ENCODE measurements at regions not wholly inside any gene's neighbourhood (a gene's known extent, or its start where the extent isn't known, plus 50 kb on each side); places are given as distances from the start of the nearest gene placed in this dataset.
"Not testable (repeated sequence)": the region's sequence is repeated elsewhere in the genome, so short reads cannot be mapped to it uniquely, and the experiment has no call there.

GRCh38 chr6:79378957-79379356 lies 144.5 kb upstream of the HMGN3 start:
- POLR2A ChIA-PET, result no interaction called here
- H3K9me3 Mint-ChIP-seq, result peaks cover 0 to 4% (median 0%) of the 10 kb centered on the region in 9 donors
- peaks cover 0 to 6% (median 0%) of the 10 kb centered on the region in 4 donors for H3K4me1 Mint-ChIP-seq
- no peak for ATAC-seq
- no peak overlapping the region for H3K4me3 Mint-ChIP-seq
- peaks cover 0 to 7% (median 2%) of the 10 kb centered on the region in 5 donors for H3K27me3 Mint-ChIP-seq
- no peak overlapping the region for H3K27ac Mint-ChIP-seq
- H3K36me3 Mint-ChIP-seq, result no peaks in the 10 kb centered on the region
- no peak for DNase-seq

GRCh38 chr6:79377888-79378348 lies 143.4 kb upstream of the HMGN3 start:
- no peaks in the 10 kb centered on the region for H3K36me3 Mint-ChIP-seq
- H3K4me3 Mint-ChIP-seq, result no peak overlapping the region
- ATAC-seq, result no peak
- H3K27ac Mint-ChIP-seq, result no peak overlapping the region
- peaks cover 0 to 6% (median 0%) of the 10 kb centered on the region in 4 donors for H3K4me1 Mint-ChIP-seq
- no peak for DNase-seq
- POLR2A ChIA-PET, result no interaction called here
- H3K9me3 Mint-ChIP-seq, result peaks cover 0 to 4% (median 0%) of the 10 kb centered on the region in 9 donors
- peaks cover 0 to 9% (median 6%) of the 10 kb centered on the region in 5 donors for H3K27me3 Mint-ChIP-seq

- POLR2A ChIA-PET, result no interaction called here
- H3K36me3 Mint-ChIP-seq, result no peaks in the 10 kb centered on the region
- ATAC-seq (no peak), DNase-seq (no peak)
- peaks cover 0 to 6% (median 0%) of the 10 kb centered on the region in 4 donors for H3K4me1 Mint-ChIP-seq
- peaks cover 0 to 4% (median 0%) of the 10 kb centered on the region in 9 donors for H3K9me3 Mint-ChIP-seq
- H3K27ac Mint-ChIP-seq, result no peak overlapping the region
- peaks cover 0 to 12% (median 6%) of the 10 kb centered on the region in 5 donors for H3K27me3 Mint-ChIP-seq
- no peak overlapping the region for H3K4me3 Mint-ChIP-seq
These were observed 142.6 kb upstream of the HMGN3 start for GRCh38 chr6:79377047-79377446.

- no peak overlapping the region for H3K27ac Mint-ChIP-seq
- H3K4me3 Mint-ChIP-seq, result no peak overlapping the region
- H3K36me3 Mint-ChIP-seq, result no peaks in the 10 kb centered on the region
- H3K9me3 Mint-ChIP-seq, result peaks cover 0 to 4% (median 0%) of the 10 kb centered on the region in 9 donors
- peaks cover 0 to 12% (median 6%) of the 10 kb centered on the region in 5 donors for H3K27me3 Mint-ChIP-seq
- H3K4me1 Mint-ChIP-seq, result peaks cover 0 to 6% (median 0%) of the 10 kb centered on the region in 4 donors
- POLR2A ChIA-PET, result no interaction called here
- DNase-seq (no peak), ATAC-seq (no peak)
These were observed 141.3 kb upstream of the HMGN3 start for GRCh38 chr6:79375635-79376337.

- no peak overlapping the region for H3K27ac Mint-ChIP-seq
- no peak overlapping the region for H3K4me3 Mint-ChIP-seq
- ATAC-seq (no peak), DNase-seq (no peak)
- peaks cover 0 to 11% (median 4%) of the 10 kb centered on the region in 9 donors for H3K9me3 Mint-ChIP-seq
- H3K27me3 Mint-ChIP-seq, result peaks cover 0 to 12% (median 6%) of the 10 kb centered on the region in 5 donors
- H3K36me3 Mint-ChIP-seq, result peaks cover 0 to 8% (median 3%) of the 10 kb centered on the region in 3 donors
- POLR2A ChIA-PET, result no interaction called here
- peaks cover 0 to 6% (median 0%) of the 10 kb centered on the region in 4 donors for H3K4me1 Mint-ChIP-seq
These were observed 139.8 kb upstream of the HMGN3 start for GRCh38 chr6:79374308-79374707.

- ATAC-seq, result no peak
- Mint-ChIP-seq H3K9me3 (peaks cover 0 to 13% (median 5%) of the 10 kb centered on the region in 9 donors), H3K27ac (no peak overlapping the region), H3K27me3 (peaks cover 0 to 12% (median 8%) of the 10 kb centered on the region in 5 donors), H3K36me3 (peaks cover 0 to 11% (median 3%) of the 10 kb centered on the region in 3 donors), H3K4me3 (no peak overlapping the region), H3K4me1 (peaks cover 0 to 6% (median 0%) of the 10 kb centered on the region in 4 donors)
- POLR2A ChIA-PET, result no interaction called here
- no peak for DNase-seq
These were observed 139.4 kb upstream of the HMGN3 start for GRCh38 chr6:79373880-79374279.

- POLR2A ChIA-PET, result no interaction called here
- no peak overlapping the region for H3K27ac Mint-ChIP-seq
- ATAC-seq (no peak), DNase-seq (no peak)
- H3K4me1 Mint-ChIP-seq, result peaks cover 0 to 6% (median 0%) of the 10 kb centered on the region in 4 donors
- no peak overlapping the region for H3K4me3 Mint-ChIP-seq
- peaks cover 0 to 17% (median 5%) of the 10 kb centered on the region in 9 donors for H3K9me3 Mint-ChIP-seq
- H3K27me3 Mint-ChIP-seq, result peaks cover 0 to 12% (median 9%) of the 10 kb centered on the region in 5 donors
- H3K36me3 Mint-ChIP-seq, result peaks cover 0 to 13% (median 3%) of the 10 kb centered on the region in 3 donors
These were observed 138.8 kb upstream of the HMGN3 start for GRCh38 chr6:79373246-79373645.

GRCh38 chr6:79372757-79373156 lies 138.3 kb upstream of the HMGN3 start:
- POLR2A ChIA-PET, result no interaction called here

GRCh38 chr6:79369026-79369425 lies 134.5 kb upstream of the HMGN3 start:
- no peak for ATAC-seq
- no peak for DNase-seq
- POLR2A ChIA-PET, result no interaction called here
- Mint-ChIP-seq H3K36me3 (peaks cover 5 to 27% (median 6%) of the 10 kb centered on the region in 3 donors), H3K27ac (no peak overlapping the region), H3K4me3 (no peak overlapping the region), H3K4me1 (no peaks in the 10 kb centered on the region), H3K9me3 (peaks cover 0 to 57% (median 32%) of the 10 kb centered on the region in 9 donors), H3K27me3 (peaks cover 1 to 40% (median 6%) of the 10 kb centered on the region in 5 donors)

More at GRCh38 chr6:79372757-79373156, 138.3 kb upstream of the HMGN3 start:
- no peak overlapping the region for H3K4me3 Mint-ChIP-seq
- no peak overlapping the region for H3K27ac Mint-ChIP-seq
- ATAC-seq (no peak), DNase-seq (no peak)
- H3K9me3 Mint-ChIP-seq, result peaks cover 0 to 22% (median 7%) of the 10 kb centered on the region in 9 donors
- peaks cover 2 to 16% (median 3%) of the 10 kb centered on the region in 3 donors for H3K36me3 Mint-ChIP-seq
- H3K27me3 Mint-ChIP-seq, result peaks cover 0 to 13% (median 9%) of the 10 kb centered on the region in 5 donors
- H3K4me1 Mint-ChIP-seq, result peaks cover 0 to 3% (median 0%) of the 10 kb centered on the region in 4 donors

- POLR2A ChIA-PET, H3K4me1 Mint-ChIP-seq, DNase-seq, H3K27ac Mint-ChIP-seq, H3K4me3 Mint-ChIP-seq, ATAC-seq: not testable (repeated sequence)
- Mint-ChIP-seq H3K36me3 (peaks cover 3 to 28% (median 5%) of the 10 kb centered on the region in 3 donors), H3K9me3 (peaks cover 12 to 75% (median 38%) of the 10 kb centered on the region in 9 donors), H3K27me3 (peaks cover 0 to 30% (median 3%) of the 10 kb centered on the region in 5 donors)
These were observed 129.0 kb upstream of the HMGN3 start for GRCh38 chr6:79363441-79363840.

- POLR2A ChIA-PET, DNase-seq, H3K27ac Mint-ChIP-seq, H3K4me1 Mint-ChIP-seq, H3K4me3 Mint-ChIP-seq, ATAC-seq: not testable (repeated sequence)
- Mint-ChIP-seq H3K36me3 (peaks cover 0 to 19% (median 0%) of the 10 kb centered on the region in 3 donors), H3K9me3 (peaks cover 12 to 51% (median 21%) of the 10 kb centered on the region in 9 donors), H3K27me3 (peaks cover 0 to 18% (median 2%) of the 10 kb centered on the region in 5 donors)
These were observed 126.6 kb upstream of the HMGN3 start for GRCh38 chr6:79361074-79361473.

GRCh38 chr6:79353226-79353625 lies 118.7 kb upstream of the HMGN3 start:
- DNase-seq (no peak), ATAC-seq (no peak)
- Mint-ChIP-seq H3K36me3 (peaks cover 0 to 10% (median 0%) of the 10 kb centered on the region in 3 donors), H3K9me3 (peaks cover 2 to 32% (median 21%) of the 10 kb centered on the region in 9 donors), H3K4me3 (no peak overlapping the region), H3K27ac (no peak overlapping the region), H3K4me1 (no peaks in the 10 kb centered on the region), H3K27me3 (peaks cover 0 to 17% (median 0%) of the 10 kb centered on the region in 5 donors)
- POLR2A ChIA-PET, result no interaction called here

- POLR2A ChIA-PET, result no interaction called here
- no peak overlapping the region for H3K27ac Mint-ChIP-seq
- H3K4me1 Mint-ChIP-seq, result no peaks in the 10 kb centered on the region
- H3K9me3 Mint-ChIP-seq, result peaks cover 0 to 4% (median 2%) of the 10 kb centered on the region in 9 donors
- H3K36me3 Mint-ChIP-seq, result no peaks in the 10 kb centered on the region
- peaks cover under 1 to 18% (median 3%) of the 10 kb centered on the region in 5 donors for H3K27me3 Mint-ChIP-seq
- ATAC-seq (no peak), DNase-seq (no peak)
- no peak overlapping the region for H3K4me3 Mint-ChIP-seq
These were observed 104.0 kb upstream of the HMGN3 start for GRCh38 chr6:79338493-79338892.

Data from naive thymus-derived CD8-positive, alpha-beta T cell (primary cell).